ENCODE measurements at regions not wholly inside any gene's neighbourhood (a gene's known extent, or its start where the extent isn't known, plus 50 kb on each side); places are given as distances from the start of the nearest gene placed in this dataset.

DNA sequence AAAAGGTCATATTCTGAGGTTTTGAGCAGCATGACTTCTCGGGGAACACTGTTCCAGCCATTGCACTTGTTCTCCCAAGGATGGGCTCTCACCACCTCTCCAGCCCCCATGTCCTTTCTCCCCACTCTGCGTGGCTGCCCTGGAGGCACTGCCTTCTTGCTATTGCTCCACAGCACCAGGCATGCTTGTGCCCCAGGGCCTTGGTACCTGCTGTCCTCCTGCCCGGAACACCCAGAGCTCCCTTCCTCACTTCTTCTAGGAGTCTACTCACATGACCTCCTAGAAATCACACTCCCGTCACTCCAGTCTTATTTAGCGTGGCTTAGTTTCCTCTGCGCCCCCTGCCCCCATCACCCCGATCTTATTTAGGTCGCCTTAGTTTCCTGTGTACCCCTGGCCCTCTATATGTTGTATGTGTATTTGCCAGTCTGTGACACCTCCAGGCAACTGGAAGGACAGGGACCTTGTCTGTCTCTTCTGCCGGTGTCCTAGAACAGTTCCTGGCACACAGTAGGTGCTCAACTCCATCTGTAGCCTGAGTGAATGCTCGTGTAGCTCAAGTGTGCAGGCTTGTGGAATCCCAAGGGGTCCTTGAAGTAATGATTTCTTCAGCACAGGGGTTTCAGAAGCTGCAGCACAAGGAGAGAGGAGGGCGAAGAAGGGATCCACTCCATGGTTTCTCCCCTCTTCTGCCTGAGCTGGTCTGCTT, 208.6 kb upstream of the CIBAR2 start:
- no peak for TF ChIP-seq ADNP (CRISPR knock-in tag; IDR thresholded peaks at IDR 0.05)
- no peak for TF ChIP-seq HIVEP1 (CRISPR knock-in tag; IDR thresholded peaks at IDR 0.05)
- no peak for TF ChIP-seq ZNF256 (CRISPR knock-in tag; conservative IDR thresholded peaks at IDR 0.05)
- TF ChIP-seq CHD4 (IDR thresholded peaks at IDR 0.05; ENCODE audit: borderline replicate concordance, low read length): no peak
